PC-9 (cell line): ENCODE measurements at regions not wholly inside any gene's neighbourhood (a gene's known extent, or its start where the extent isn't known, plus 50 kb on each side); places are given as distances from the start of the nearest gene placed in this dataset.

ENCODE experiments used
- CTCF ChIP-seq: fragments of 200-600 bp; sonication (generic); conservative IDR thresholded peaks from 2 replicates; pipeline ENCODE4 v1.6.1; 2017; ENCODE audit warnings: mixed run types, antibody characterized with exemption, mild to moderate bottlenecking, moderate library complexity
- EZH2 ChIP-seq: fragments of 200-600 bp; sonication (generic); IDR thresholded peaks from 2 replicates; pipeline ENCODE4 v1.8.0; 2017; ENCODE audit warnings: antibody characterized with exemption, low read depth

GRCh38 chr15:29342201-29342600 lies 72.6 kb upstream of the NSMCE3 start:
- TF ChIP-seq CTCF (no peak), EZH2 (no peak)
